Breast epithelium (tissue), 3 donors: ENCODE measurements at regions not wholly inside any gene's neighbourhood (a gene's known extent, or its start where the extent isn't known, plus 50 kb on each side); places are given as distances from the start of the nearest gene placed in this dataset.

Experiments used
- CTCF ChIP-seq, 3 donors: fragments of 450-650 bp; IDR thresholded peaks; one replicate each; pipeline ENCODE4 v1.5.1; 2016 to 2017; ENCODE audit warnings: antibody characterized with exemption in 3 of 3, mild to moderate bottlenecking in 3 of 3, moderate library complexity in 3 of 3
- POLR2A ChIP-seq: fragments of 450-650 bp; IDR thresholded peaks from one replicate; pipeline ENCODE4 v1.6.1; 2016; ENCODE audit warnings: antibody characterized with exemption, mild to moderate bottlenecking, moderate library complexity
- POLR2AphosphoS5 ChIP-seq, 3 donors: sonication (generic); formaldehyde crosslinking; IDR thresholded peaks; one replicate each; pipeline ENCODE4 v1.6.1; 2017; ENCODE audit warnings: antibody characterized with exemption in 3 of 3

GRCh38 chrX:69216911-69217310 is 51.7 kb upstream of the PJA1 start:
- TF ChIP-seq CTCF (IDR thresholded peaks at IDR 0.05) (no peak), POLR2A (no peak), POLR2AphosphoS5 (IDR thresholded peaks at IDR 0.05) (no peak)
